CD14-positive monocyte (primary cell): ENCODE measurements at regions not wholly inside any gene's neighbourhood (a gene's known extent, or its start where the extent isn't known, plus 50 kb on each side); places are given as distances from the start of the nearest gene placed in this dataset.

Experiments used
- DNase-seq, 3 donors: peaks; one replicate each; pipeline ENCODE4 v3.0.0-alpha.2; 2011 to 2022
- H2AFZ ChIP-seq: 2 replicates; pipeline ENCODE4 v1.6.0; 2012; ENCODE audit warnings: mild to moderate bottlenecking, low read depth, low read length, inconsistent platforms; ENCODE audit not compliant: insufficient read depth, poor library complexity, severe bottlenecking
- H3K27ac ChIP-seq, 2 donors: 1 replicate in 1 of 2; 2 replicates in 1 of 2; pipeline ENCODE4 v1.5.1; 2012 to 2013; ENCODE audit warnings: low read length in 2 of 2, control low read depth in 1 of 2, inconsistent platforms in 1 of 2, low read depth in 1 of 2, mild to moderate bottlenecking in 1 of 2
- H3K27me3 ChIP-seq, 2 donors: one replicate each; pipeline versions ENCODE4 v1.6.0 to v1.6.1; 2011 to 2013; ENCODE audit warnings: low read length in 2 of 2; ENCODE audit not compliant: control insufficient read depth in 2 of 2, insufficient read depth in 2 of 2
- H3K36me3 ChIP-seq, 2 donors: replicated peaks in 1 of 2; 1 replicate in 1 of 2; 2 replicates in 1 of 2; pipeline versions ENCODE4 v1.5.1 to v1.6.1; 2012 to 2013; ENCODE audit warnings: low read length in 2 of 2, control low read depth in 1 of 2, inconsistent platforms in 1 of 2, mild to moderate bottlenecking in 1 of 2; ENCODE audit not compliant: insufficient read depth in 2 of 2, control insufficient read depth in 1 of 2
- H3K4me1 ChIP-seq, 2 donors: 1 replicate in 1 of 2; 2 replicates in 1 of 2; pipeline versions ENCODE4 v1.5.1 to v1.6.1; 2012 to 2013; ENCODE audit warnings: low read length in 2 of 2, control low read depth in 1 of 2, inconsistent platforms in 1 of 2, mild to moderate bottlenecking in 1 of 2, moderate library complexity in 1 of 2; ENCODE audit not compliant: insufficient read depth in 2 of 2, control insufficient read depth in 1 of 2
- H3K4me2 ChIP-seq: replicated peaks from 2 replicates; pipeline ENCODE3; 2012; ENCODE audit warnings: low read length, moderate library complexity, mild to moderate bottlenecking; ENCODE audit not compliant: poor library complexity, severe bottlenecking; ENCODE audit errors: extremely low read depth
- H3K4me3 ChIP-seq, 3 experiments: fragments of 200-600 bp in 1 of 3; sonication (generic) in 1 of 3; replicated peaks in 1 of 3; 1 replicate in 2 of 3; 2 replicates in 1 of 3; pipeline ENCODE4 v1.5.1; 2011 to 2013; ENCODE audit warnings: low read length in 3 of 3, mild to moderate bottlenecking in 3 of 3, control low read depth in 2 of 3, low read depth in 2 of 3, inconsistent platforms in 1 of 3, moderate library complexity in 1 of 3
- H3K79me2 ChIP-seq: 2 replicates; pipeline ENCODE4 v1.6.0; 2012; ENCODE audit warnings: mild to moderate bottlenecking, control low read depth, inconsistent platforms, low read length, moderate library complexity; ENCODE audit not compliant: insufficient read depth
- H3K9ac ChIP-seq: 2 replicates; pipeline ENCODE4 v1.6.0; 2017; ENCODE audit warnings: low read length, mild to moderate bottlenecking; ENCODE audit not compliant: insufficient read depth, poor library complexity, severe bottlenecking
- H3K9me3 ChIP-seq, 2 donors: replicated peaks in 1 of 2; 1 replicate in 1 of 2; 2 replicates in 1 of 2; pipeline versions ENCODE4 v1.5.1 to v1.6.1; 2012 to 2013; ENCODE audit warnings: low read length in 2 of 2, control low read depth in 1 of 2; ENCODE audit not compliant: control insufficient read depth in 1 of 2, insufficient read depth in 1 of 2
- H4K20me1 ChIP-seq: 2 replicates; pipeline ENCODE4 v1.6.0; 2012; ENCODE audit warnings: mild to moderate bottlenecking, low read length, control low read depth, moderate library complexity; ENCODE audit not compliant: insufficient read depth
- H3K27ac Mint-ChIP-seq, 7 donors: one replicate each; pipeline ENCODE4 v1.8.0; 2020; ENCODE audit warnings: mild to moderate bottlenecking in 7 of 7, mixed read lengths in 7 of 7, moderate library complexity in 6 of 7, inconsistent platforms in 2 of 7
- H3K27me3 Mint-ChIP-seq, 3 donors: one replicate each; pipeline ENCODE4 v1.8.0; 2021 to 2022; ENCODE audit warnings: low read depth in 3 of 3, mild to moderate bottlenecking in 3 of 3, mixed read lengths in 3 of 3, moderate library complexity in 3 of 3, inconsistent platforms in 1 of 3
- H3K36me3 Mint-ChIP-seq, 2 donors: one replicate each; pipeline ENCODE4 v1.8.0; 2020; ENCODE audit warnings: mixed read lengths in 2 of 2, inconsistent platforms in 1 of 2, mild to moderate bottlenecking in 1 of 2
- H3K4me1 Mint-ChIP-seq: one replicate; pipeline ENCODE4 v1.8.0; 2020; ENCODE audit warnings: mild to moderate bottlenecking, mixed read lengths
- H3K4me3 Mint-ChIP-seq, 2 donors: one replicate each; pipeline ENCODE4 v1.8.0; 2020; ENCODE audit warnings: mild to moderate bottlenecking in 2 of 2, mixed read lengths in 2 of 2, moderate library complexity in 1 of 2
- H3K9me3 Mint-ChIP-seq, 7 donors: one replicate each; pipeline ENCODE4 v1.8.0; 2020 to 2022; ENCODE audit warnings: mixed read lengths in 7 of 7, mild to moderate bottlenecking in 6 of 7, moderate library complexity in 6 of 7, inconsistent platforms in 2 of 7
- WGBS: methylation state at CpG from one replicate; pipeline ENCODE4 v1.1.5; 2013; ENCODE audit warnings: missing lambda C conversion rate; ENCODE audit not compliant: insufficient coverage; 5-methylcytosine and 5-hydroxymethylcytosine counted together
- intact Hi-C, 2 donors: fragments of 100-400 bp; cut with micrococcal nuclease; formaldehyde crosslinking; loops; one replicate each; pipeline versions ENCODE4 v1.15.0 to v1.15.1; 2023
- TF ChIP-seq, protein P1 (sequence below): fragments of 200-600 bp; IDR thresholded peaks from one replicate; pipeline ENCODE4 v1.8.0; 2022; ENCODE audit warnings: antibody characterized with exemption, mild to moderate bottlenecking

DNA sequence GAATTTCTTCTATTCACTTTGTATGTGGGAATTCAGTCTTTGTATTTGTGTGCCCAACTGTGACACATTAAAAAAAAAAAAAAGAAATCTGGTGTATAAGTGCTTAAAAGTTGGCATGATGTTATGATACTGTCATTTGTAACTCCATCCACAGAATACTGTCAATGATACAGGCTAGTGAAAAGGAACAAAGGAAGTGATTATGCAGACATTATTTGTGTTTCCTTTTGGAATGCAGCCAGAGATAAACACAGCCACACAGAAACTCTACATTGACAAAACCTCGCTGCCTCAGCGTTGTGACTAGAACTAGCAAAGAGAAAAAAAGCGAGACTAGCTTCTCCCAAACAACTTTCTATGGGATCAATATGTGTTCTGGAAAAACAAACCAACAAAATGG lies 519.2 kb upstream of the AGTR1 start:
- H3K27me3 ChIP-seq, result no peaks in the 10 kb centered on the region
- H3K4me3 ChIP-seq, result no peak overlapping the region
- H2AFZ ChIP-seq, result no peak overlapping the region
- no peak for DNase-seq
- no peaks in the 10 kb centered on the region for H3K36me3 Mint-ChIP-seq
- H3K4me3 Mint-ChIP-seq, result no peak overlapping the region
- H3K4me2 ChIP-seq, result no peak overlapping the region
- no peaks in the 10 kb centered on the region for H3K9me3 ChIP-seq
- no peaks in the 10 kb centered on the region for H3K36me3 ChIP-seq
- intact Hi-C loops, result no loop called here
- no peaks in the 10 kb centered on the region for H3K4me1 ChIP-seq
- TF ChIP-seq, protein P1, sequence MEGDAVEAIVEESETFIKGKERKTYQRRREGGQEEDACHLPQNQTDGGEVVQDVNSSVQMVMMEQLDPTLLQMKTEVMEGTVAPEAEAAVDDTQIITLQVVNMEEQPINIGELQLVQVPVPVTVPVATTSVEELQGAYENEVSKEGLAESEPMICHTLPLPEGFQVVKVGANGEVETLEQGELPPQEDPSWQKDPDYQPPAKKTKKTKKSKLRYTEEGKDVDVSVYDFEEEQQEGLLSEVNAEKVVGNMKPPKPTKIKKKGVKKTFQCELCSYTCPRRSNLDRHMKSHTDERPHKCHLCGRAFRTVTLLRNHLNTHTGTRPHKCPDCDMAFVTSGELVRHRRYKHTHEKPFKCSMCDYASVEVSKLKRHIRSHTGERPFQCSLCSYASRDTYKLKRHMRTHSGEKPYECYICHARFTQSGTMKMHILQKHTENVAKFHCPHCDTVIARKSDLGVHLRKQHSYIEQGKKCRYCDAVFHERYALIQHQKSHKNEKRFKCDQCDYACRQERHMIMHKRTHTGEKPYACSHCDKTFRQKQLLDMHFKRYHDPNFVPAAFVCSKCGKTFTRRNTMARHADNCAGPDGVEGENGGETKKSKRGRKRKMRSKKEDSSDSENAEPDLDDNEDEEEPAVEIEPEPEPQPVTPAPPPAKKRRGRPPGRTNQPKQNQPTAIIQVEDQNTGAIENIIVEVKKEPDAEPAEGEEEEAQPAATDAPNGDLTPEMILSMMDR, result no peak
- WGBS, result no CpG with 5 or more reads among the region's 3 CpGs
- H3K27me3 Mint-ChIP-seq, result no peaks in the 10 kb centered on the region
- H3K79me2 ChIP-seq, result no peaks in the 10 kb centered on the region
- H3K27ac Mint-ChIP-seq, result no peak overlapping the region
- H3K27ac ChIP-seq, result no peak overlapping the region
- no peaks in the 10 kb centered on the region for H3K4me1 Mint-ChIP-seq
- H4K20me1 ChIP-seq, result no peaks in the 10 kb centered on the region
- H3K9me3 Mint-ChIP-seq, result peaks cover 0 to 5% (median 2%) of the 10 kb centered on the region in 7 donors
- no peak overlapping the region for H3K9ac ChIP-seq

DNA sequence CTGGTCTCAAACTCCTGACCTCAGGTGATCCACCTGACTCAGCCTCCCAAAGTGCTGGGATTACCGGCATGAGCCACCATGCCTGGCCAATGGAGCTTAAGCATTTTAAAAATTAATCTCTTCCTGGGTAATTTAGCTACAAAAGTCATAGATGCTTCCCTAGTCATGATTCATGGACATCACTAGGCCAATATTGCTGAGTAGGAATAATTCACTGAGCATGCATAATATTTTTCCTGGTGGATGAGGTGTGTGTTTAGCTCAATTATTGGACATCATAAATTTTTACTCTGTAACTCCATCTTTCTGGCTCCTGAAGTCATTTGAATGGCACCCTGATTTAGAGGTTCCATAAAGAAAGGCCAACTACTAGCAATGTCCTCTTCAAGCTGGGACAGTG lies 512.9 kb upstream of the AGTR1 start:
- no peaks in the 10 kb centered on the region for H4K20me1 ChIP-seq
- TF ChIP-seq, protein P1, result no peak
- H3K27me3 ChIP-seq, result no peaks in the 10 kb centered on the region
- H3K9me3 ChIP-seq, result no peaks in the 10 kb centered on the region
- H3K4me3 ChIP-seq, result no peak overlapping the region
- Mint-ChIP-seq H3K4me1 (no peaks in the 10 kb centered on the region), H3K9me3 (peaks cover 0 to 5% (median 2%) of the 10 kb centered on the region in 7 donors), H3K36me3 (no peaks in the 10 kb centered on the region), H3K27ac (no peak overlapping the region), H3K4me3 (no peak overlapping the region), H3K27me3 (no peaks in the 10 kb centered on the region)
- H3K27ac ChIP-seq, result no peak overlapping the region
- no peak overlapping the region for H2AFZ ChIP-seq
- no peaks in the 10 kb centered on the region for H3K79me2 ChIP-seq
- H3K36me3 ChIP-seq, result no peaks in the 10 kb centered on the region
- no CpG with 5 or more reads among the region's 1 CpG for WGBS
- intact Hi-C loops, result no loop called here
- no peak overlapping the region for H3K9ac ChIP-seq
- H3K4me2 ChIP-seq, result no peak overlapping the region
- DNase-seq, result no peak
- H3K4me1 ChIP-seq, result no peaks in the 10 kb centered on the region
